ENCODE measurements at regions not wholly inside any gene's neighbourhood (a gene's known extent, or its start where the extent isn't known, plus 50 kb on each side); places are given as distances from the start of the nearest gene placed in this dataset.

- no peak for TF ChIP-seq EZH2 (IDR thresholded peaks at IDR 0.05; ENCODE audit: low read length, missing control alignments)
- TF ChIP-seq CTCF (conservative IDR thresholded peaks at IDR 0.05 in 1 of 2, IDR thresholded peaks at IDR 0.05 in 1 of 2; ENCODE audit: low read depth in 1 of 2, low read length in 2 of 2): no peak
- H3K9ac ChIP-seq (ENCODE audit: insufficient read depth, low read length): no peak overlapping the region
- H3K27me3 ChIP-seq (ENCODE audit: control insufficient read depth, insufficient read depth, low read length): no peaks in the 10 kb centered on the region
- H2AFZ ChIP-seq (ENCODE audit: low read length): no peak overlapping the region
- H3K4me1 ChIP-seq (ENCODE audit: control insufficient read depth, extremely low read depth, insufficient read depth, low read length): peaks cover 3% of the 10 kb centered on the region
- no peaks in the 10 kb centered on the region for H4K20me1 ChIP-seq (ENCODE audit: control insufficient read depth, extremely low read depth, insufficient read depth, low read length)
- H3K4me2 ChIP-seq (ENCODE audit: extremely low read depth, insufficient read depth, low read length): no peak overlapping the region
- DNase-seq (ENCODE audit: low read depth in 2 of 2): peak in 1 of 2 donors; percentile 52
- H3K79me2 ChIP-seq (ENCODE audit: control insufficient read depth, insufficient read depth, low read length): no peaks in the 10 kb centered on the region
- no peaks in the 10 kb centered on the region for H3K36me3 ChIP-seq (ENCODE audit: control insufficient read depth, insufficient read depth, low read length)
- no peaks in the 10 kb centered on the region for H3K9me3 ChIP-seq (ENCODE audit: control insufficient read depth, insufficient read depth, low read depth, low read length)
- no peak overlapping the region for H3K27ac ChIP-seq (ENCODE audit: insufficient read depth, low read length)
- H3K4me3 ChIP-seq (replicated peaks in 1 of 4; ENCODE audit: control extremely low read depth in 1 of 4, insufficient read depth in 1 of 4, low read depth in 3 of 4, low read length in 4 of 4): no peak overlapping the region
Observed at GRCh38 chr1:212554401-212554800, 54.2 kb upstream of the ATF3 start.

DNA sequence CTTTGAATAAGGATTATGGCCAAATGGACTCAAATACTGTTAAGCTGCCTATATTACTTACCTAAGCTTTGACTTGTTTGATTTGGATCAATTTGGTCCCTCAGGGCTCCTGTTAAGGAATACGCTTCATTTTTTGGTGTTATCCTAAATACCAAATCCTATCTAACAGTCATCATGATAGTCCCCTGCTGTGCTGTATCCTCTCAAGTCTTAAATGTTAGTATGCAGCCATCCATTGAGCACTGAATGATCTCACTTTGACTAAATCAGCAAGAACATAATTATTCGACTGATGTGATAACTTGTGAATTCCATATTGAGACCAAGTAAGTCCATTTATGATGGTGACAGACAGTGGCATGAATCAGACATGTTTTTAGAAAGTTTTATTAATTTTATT lies 53.1 kb upstream of the ATF3 start:
- Histone ChIP-seq H3K27me3 (ENCODE audit: control insufficient read depth, insufficient read depth, low read length) (no peaks in the 10 kb centered on the region), H4K20me1 (ENCODE audit: control insufficient read depth, extremely low read depth, insufficient read depth, low read length) (no peaks in the 10 kb centered on the region), H3K4me1 (ENCODE audit: control insufficient read depth, extremely low read depth, insufficient read depth, low read length) (peaks cover 3% of the 10 kb centered on the region), H3K79me2 (ENCODE audit: control insufficient read depth, insufficient read depth, low read length) (no peaks in the 10 kb centered on the region), H3K4me2 (ENCODE audit: extremely low read depth, insufficient read depth, low read length) (no peak overlapping the region), H3K9ac (ENCODE audit: insufficient read depth, low read length) (no peak overlapping the region), H3K4me3 (replicated peaks in 1 of 4; ENCODE audit: control extremely low read depth in 1 of 4, insufficient read depth in 1 of 4, low read depth in 3 of 4, low read length in 4 of 4) (no peak overlapping the region), H3K9me3 (ENCODE audit: control insufficient read depth, insufficient read depth, low read depth, low read length) (no peaks in the 10 kb centered on the region), H2AFZ (ENCODE audit: low read length) (no peak overlapping the region), H3K36me3 (ENCODE audit: control insufficient read depth, insufficient read depth, low read length) (no peaks in the 10 kb centered on the region), H3K27ac (ENCODE audit: insufficient read depth, low read length) (no peak overlapping the region)
- no peak for DNase-seq (ENCODE audit: low read depth in 2 of 2)
- TF ChIP-seq EZH2 (IDR thresholded peaks at IDR 0.05; ENCODE audit: low read length, missing control alignments) (no peak), CTCF (conservative IDR thresholded peaks at IDR 0.05 in 1 of 2, IDR thresholded peaks at IDR 0.05 in 1 of 2; ENCODE audit: low read depth in 1 of 2, low read length in 2 of 2) (no peak)

DNA sequence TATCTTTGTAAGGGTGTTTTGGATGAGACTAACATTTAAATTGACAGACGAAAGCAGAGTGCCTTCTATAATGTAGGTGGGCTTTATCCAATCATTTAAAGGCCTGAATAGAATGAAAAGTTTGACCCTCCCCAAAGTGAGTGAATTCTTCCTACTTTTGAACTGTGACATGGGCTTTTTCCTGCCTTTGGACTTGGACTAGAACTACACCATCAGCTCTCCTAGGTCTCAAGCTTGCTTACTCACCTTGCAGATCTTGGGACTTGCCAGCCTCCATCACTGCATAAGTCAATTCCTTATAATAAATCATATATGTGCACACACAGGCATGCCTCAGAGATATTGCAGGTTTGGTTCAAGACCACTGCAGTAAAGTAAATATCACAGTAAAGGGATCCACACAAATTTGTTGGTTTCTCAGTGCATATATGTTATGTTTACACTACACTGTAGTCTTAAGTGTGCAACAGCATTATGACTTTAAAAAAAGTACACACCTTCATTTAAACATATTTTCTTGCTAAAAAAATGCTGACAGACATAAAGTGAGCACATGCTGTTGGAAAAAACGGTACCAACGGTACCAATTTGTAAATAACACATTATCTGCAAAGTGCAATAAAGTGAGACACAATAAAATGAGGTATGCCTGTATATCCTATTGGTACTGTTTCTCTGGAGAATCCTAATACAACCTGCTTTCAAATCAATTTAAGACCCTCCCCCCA lies 51.6 kb upstream of the ATF3 start:
- no peak overlapping the region for H3K27ac ChIP-seq (ENCODE audit: insufficient read depth, low read length)
- no peaks in the 10 kb centered on the region for H3K9me3 ChIP-seq (ENCODE audit: control insufficient read depth, insufficient read depth, low read depth, low read length)
- H3K4me2 ChIP-seq (ENCODE audit: extremely low read depth, insufficient read depth, low read length): no peak overlapping the region
- H4K20me1 ChIP-seq (ENCODE audit: control insufficient read depth, extremely low read depth, insufficient read depth, low read length): no peaks in the 10 kb centered on the region
- H3K4me3 ChIP-seq (replicated peaks in 1 of 4; ENCODE audit: control extremely low read depth in 1 of 4, insufficient read depth in 1 of 4, low read depth in 3 of 4, low read length in 4 of 4): no peak overlapping the region
- no peaks in the 10 kb centered on the region for H3K36me3 ChIP-seq (ENCODE audit: control insufficient read depth, insufficient read depth, low read length)
- TF ChIP-seq EZH2 (IDR thresholded peaks at IDR 0.05; ENCODE audit: low read length, missing control alignments) (no peak), CTCF (conservative IDR thresholded peaks at IDR 0.05 in 1 of 2, IDR thresholded peaks at IDR 0.05 in 1 of 2; ENCODE audit: low read depth in 1 of 2, low read length in 2 of 2) (no peak)
- no peak for DNase-seq (ENCODE audit: low read depth in 2 of 2)
- no peaks in the 10 kb centered on the region for H3K27me3 ChIP-seq (ENCODE audit: control insufficient read depth, insufficient read depth, low read length)
- H3K79me2 ChIP-seq (ENCODE audit: control insufficient read depth, insufficient read depth, low read length): no peaks in the 10 kb centered on the region
- no peak overlapping the region for H3K9ac ChIP-seq (ENCODE audit: insufficient read depth, low read length)
- no peak overlapping the region for H2AFZ ChIP-seq (ENCODE audit: low read length)
- H3K4me1 ChIP-seq (ENCODE audit: control insufficient read depth, extremely low read depth, insufficient read depth, low read length): peaks cover 5% of the 10 kb centered on the region

Data from fibroblast of lung (primary cell).